RCC 7860 (cell line): ENCODE measurements at regions not wholly inside any gene's neighbourhood (a gene's known extent, or its start where the extent isn't known, plus 50 kb on each side); places are given as distances from the start of the nearest gene placed in this dataset.
"Not testable (repeated sequence)": the region's sequence is repeated elsewhere in the genome, so short reads cannot be mapped to it uniquely, and the experiment has no call there.

Source experiments
- DNase-seq: peaks from one replicate; pipeline ENCODE4 v3.0.0-alpha.2; 2015; ENCODE audit warnings: low spot score
- FAIRE-seq: peaks from 2 replicates; lab custom pipeline; 2012; peaks lifted over from hg19 to GRCh38; lab: Jason Lieb, UNC

GRCh38 chr2:436205-436604, 148.3 kb upstream of the ALKAL2 start:
- no peak for FAIRE-seq
- no peak for DNase-seq

- no peak for DNase-seq
- no peak for FAIRE-seq
Observed at GRCh38 chr2:434625-435024, 146.7 kb upstream of the ALKAL2 start.

GRCh38 chr2:433216-433615, 145.3 kb upstream of the ALKAL2 start:
- no peak for FAIRE-seq
- no peak for DNase-seq

GRCh38 chr2:430291-431040, 142.6 kb upstream of the ALKAL2 start:
- DNase-seq = no peak
- no peak for FAIRE-seq

- DNase-seq (no peak), FAIRE-seq (no peak)
Observed at GRCh38 chr2:429575-430254, 141.8 kb upstream of the ALKAL2 start.

GRCh38 chr2:429142-429541, 141.3 kb upstream of the ALKAL2 start:
- no peak for FAIRE-seq

GRCh38 chr2:428591-428990, 140.7 kb upstream of the ALKAL2 start:
- FAIRE-seq (no peak), DNase-seq (no peak)

More at GRCh38 chr2:429142-429541, 141.3 kb upstream of the ALKAL2 start:
- no peak for DNase-seq

GRCh38 chr2:426696-427095, 138.8 kb upstream of the ALKAL2 start:
- FAIRE-seq, DNase-seq: not testable (repeated sequence)

- FAIRE-seq (no peak), DNase-seq (no peak)
Observed at GRCh38 chr2:425947-426346, 138.1 kb upstream of the ALKAL2 start.

- DNase-seq (no peak), FAIRE-seq (no peak)
Observed at GRCh38 chr2:425243-425642, 137.4 kb upstream of the ALKAL2 start.

GRCh38 chr2:424306-425171, 136.6 kb upstream of the ALKAL2 start:
- no peak for DNase-seq
- FAIRE-seq = no peak

- FAIRE-seq (no peak), DNase-seq (no peak)
Observed at GRCh38 chr2:423479-423878, 135.6 kb upstream of the ALKAL2 start.

- FAIRE-seq (no peak), DNase-seq (no peak)
Observed at GRCh38 chr2:422676-423435, 135.0 kb upstream of the ALKAL2 start.

- FAIRE-seq = no peak
Observed at GRCh38 chr2:421406-421805, 133.5 kb upstream of the ALKAL2 start.

GRCh38 chr2:419687-420317, 131.9 kb upstream of the ALKAL2 start:
- DNase-seq = no peak
- FAIRE-seq = no peak

More at GRCh38 chr2:421406-421805, 133.5 kb upstream of the ALKAL2 start:
- no peak for DNase-seq

GRCh38 chr2:417662-418061, 129.8 kb upstream of the ALKAL2 start:
- FAIRE-seq (no peak), DNase-seq (no peak)

- DNase-seq (no peak), FAIRE-seq (no peak)
Observed at GRCh38 chr2:417006-417405, 129.1 kb upstream of the ALKAL2 start.

GRCh38 chr2:415986-416610, 128.2 kb upstream of the ALKAL2 start:
- no peak for DNase-seq
- no peak for FAIRE-seq

- no peak for DNase-seq
- FAIRE-seq = no peak
Observed at GRCh38 chr2:409523-409922, 121.6 kb upstream of the ALKAL2 start.

- FAIRE-seq (no peak), DNase-seq (no peak)
Observed at GRCh38 chr2:407630-408029, 119.7 kb upstream of the ALKAL2 start.
